ENCODE measurements at regions not wholly inside any gene's neighbourhood (a gene's known extent, or its start where the extent isn't known, plus 50 kb on each side); places are given as distances from the start of the nearest gene placed in this dataset.

DNA sequence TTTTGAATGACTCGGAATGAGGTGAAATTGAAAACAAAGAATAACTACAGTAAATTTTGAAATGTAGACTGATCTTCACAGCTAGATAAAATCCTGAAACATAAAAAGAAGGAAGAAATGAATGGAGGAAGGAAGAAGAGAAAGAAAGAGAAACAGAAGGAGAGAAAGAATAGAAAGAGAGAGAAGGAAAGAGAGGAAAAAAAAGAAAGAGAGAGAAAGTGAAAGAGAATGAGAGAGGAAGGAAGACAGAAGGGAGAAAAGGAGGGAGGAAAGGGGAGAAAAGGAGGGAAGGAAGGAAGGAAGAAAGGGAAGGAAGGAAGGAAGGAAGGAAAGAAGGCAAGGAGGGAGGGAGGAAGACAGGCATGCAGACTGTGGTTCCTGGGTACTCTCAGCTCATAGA, 982.6 kb downstream of the BCL11A start:
- SMC1A ChIA-PET (ENCODE audit: uncharacterized antibody, unreplicated experiment): no interaction called here
- POLR2A ChIA-PET: no interaction called here
- Histone ChIP-seq H4K20me1 (ENCODE audit: control insufficient read depth, insufficient read depth) (no peaks in the 10 kb centered on the region), H3K4me2 (ENCODE audit: control insufficient read depth, insufficient read depth) (no peak overlapping the region), H2AFZ (ENCODE audit: control insufficient read depth, low read depth, low read length) (no peak overlapping the region), H3K27me3 (replicated peaks in 1 of 2; ENCODE audit: control insufficient read depth in 2 of 2, insufficient read depth in 2 of 2, low read length in 1 of 2) (no peaks in the 10 kb centered on the region), H3K4me3 (no peak overlapping the region), H3K9ac (ENCODE audit: control insufficient read depth, insufficient read depth, low read length) (no peak overlapping the region), H3K4me1 (ENCODE audit: control insufficient read depth, insufficient read depth, low read length) (no peaks in the 10 kb centered on the region), H3K79me2 (ENCODE audit: control insufficient read depth, insufficient read depth, low read length) (no peaks in the 10 kb centered on the region), H3K27ac (ENCODE audit: control insufficient read depth, insufficient read depth) (no peak overlapping the region), H3K36me3 (ENCODE audit: control insufficient read depth in 2 of 2, insufficient read depth in 2 of 2, low read length in 1 of 2) (no peaks in the 10 kb centered on the region), H3K9me3 (replicated peaks; ENCODE audit: control insufficient read depth, insufficient read depth, low read length) (no peaks in the 10 kb centered on the region)
- 38% methylated on average over 1 of the region's 1 CpG for WGBS (ENCODE audit: insufficient coverage, insufficient replicate concordance, low lambda C conversion rate, missing lambda C conversion rate)
- BruUV-seq (replicated peaks): no TSS peak
- CTCF ChIA-PET: no interaction called here
- RAD21 ChIA-PET (ENCODE audit: unreplicated experiment): no interaction called here
- in situ Hi-C loops (cut with MboI) (no loop called here), intact Hi-C loops (cut with micrococcal nuclease; ENCODE audit: unreplicated experiment) (no loop called here)
- DNase-seq (ENCODE audit: low read depth, low spot score): no peak
- ATAC-seq: no peak
- TF ChIP-seq YBX1 (IDR thresholded peaks at IDR 0.05): no peak
- no peak for TF ChIP-seq RCOR1 (conservative IDR thresholded peaks at IDR 0.05; ENCODE audit: low read depth, low read length)
- TF ChIP-seq POLR2AphosphoS5 (IDR thresholded peaks at IDR 0.05; ENCODE audit: low read length): no peak
- no peak for TF ChIP-seq SUZ12 (IDR thresholded peaks at IDR 0.05; ENCODE audit: unreplicated experiment)
- no peak for TF ChIP-seq PKNOX1 (IDR thresholded peaks at IDR 0.05)
- no peak for TF ChIP-seq PML (IDR thresholded peaks at IDR 0.05; ENCODE audit: low read length)
- no peak for TF ChIP-seq BACH1 (IDR thresholded peaks at IDR 0.05; ENCODE audit: borderline replicate concordance)
- no peak for TF ChIP-seq REST (IDR thresholded peaks at IDR 0.05; ENCODE audit: low read depth, low read length)
- no peak for TF ChIP-seq SRF (IDR thresholded peaks at IDR 0.05; ENCODE audit: low read depth in 2 of 2, low read length in 2 of 2)
- TF ChIP-seq RELA (IDR thresholded peaks at IDR 0.05; ENCODE audit: borderline replicate concordance, partially characterized antibody): no peak
- no peak for TF ChIP-seq ZSCAN29 (IDR thresholded peaks at IDR 0.05)
- no peak for TF ChIP-seq HCFC1 (IDR thresholded peaks at IDR 0.05; ENCODE audit: low read length)
- TF ChIP-seq RBBP5 (conservative IDR thresholded peaks at IDR 0.05): no peak
- TF ChIP-seq NR2C1 (IDR thresholded peaks at IDR 0.05): no peak
- TF ChIP-seq ASH2L (IDR thresholded peaks at IDR 0.05; ENCODE audit: borderline replicate concordance, low read depth): no peak
- TF ChIP-seq MAX (IDR thresholded peaks at IDR 0.05; ENCODE audit: low read depth, low read length): no peak
- TF ChIP-seq EZH2 (IDR thresholded peaks at IDR 0.05; ENCODE audit: borderline replicate concordance, control insufficient read depth, low read depth, low read length): no peak
- TF ChIP-seq SIN3A (IDR thresholded peaks at IDR 0.05; ENCODE audit: low read depth, low read length): no peak
- TF ChIP-seq PRDM15 (CRISPR knock-in tag; IDR thresholded peaks at IDR 0.05): no peak
- no peak for FAIRE-seq

All from GM12878 (cell line).